Sigmoid colon (tissue), 6 donors: ENCODE measurements at regions not wholly inside any gene's neighbourhood (a gene's known extent, or its start where the extent isn't known, plus 50 kb on each side); places are given as distances from the start of the nearest gene placed in this dataset.

ENCODE experiments used
- DNase-seq: peaks from one replicate; pipeline ENCODE4 v3.0.0-alpha.2; 2019
- H3K27ac ChIP-seq, 4 donors: fragments of 200-600 bp; sonication (generic); one replicate each; pipeline ENCODE4 v1.5.1; 2016 to 2019; ENCODE audit warnings: mild to moderate bottlenecking in 1 of 4
- H3K27me3 ChIP-seq, 3 donors: fragments of 200-600 bp; sonication (generic); one replicate each; pipeline ENCODE4 v1.5.1; 2019; ENCODE audit warnings: mild to moderate bottlenecking in 1 of 3
- H3K36me3 ChIP-seq, 4 donors: fragments of 200-600 bp; sonication (generic); one replicate each; pipeline ENCODE4 v1.5.1; 2016 to 2019
- H3K4me1 ChIP-seq, 4 donors: fragments of 200-600 bp; sonication (generic); one replicate each; pipeline ENCODE4 v1.5.1; 2017 to 2019
- H3K4me3 ChIP-seq, 4 donors: fragments of 200-600 bp; sonication (generic); one replicate each; pipeline ENCODE4 v1.5.1; 2017 to 2019; ENCODE audit warnings: mild to moderate bottlenecking in 2 of 4, moderate library complexity in 1 of 4
- H3K9me3 ChIP-seq, 4 donors: fragments of 200-600 bp in 3 of 4; sonication (generic) in 3 of 4; one replicate each; pipeline versions ENCODE4 v1.5.1 to v1.6.1; 2013 to 2019
- EP300 ChIP-seq, 4 donors: sonication (generic); formaldehyde crosslinking; IDR thresholded peaks; one replicate each; pipeline ENCODE4 v1.6.1; 2017; ENCODE audit warnings: antibody characterized with exemption in 4 of 4
- POLR2A ChIP-seq, 2 donors: fragments of 450-650 bp; IDR thresholded peaks; one replicate each; pipeline ENCODE4 v1.6.1; 2016; ENCODE audit warnings: antibody characterized with exemption in 2 of 2, mild to moderate bottlenecking in 2 of 2, moderate library complexity in 2 of 2
- POLR2AphosphoS5 ChIP-seq, 4 donors: sonication (generic); formaldehyde crosslinking; IDR thresholded peaks; one replicate each; pipeline ENCODE4 v1.6.1; 2017; ENCODE audit warnings: antibody characterized with exemption in 4 of 4
- WGBS, 2 donors: extraction: QIAGEN DNeasy Blood & Tissue Kit; methylation state at CpG; one replicate each; pipeline ENCODE4 v1.1.7; 2013; 5-methylcytosine and 5-hydroxymethylcytosine counted together
- intact Hi-C: fragments of 100-400 bp; cut with DNase I; formaldehyde crosslinking; loops from one replicate; pipeline ENCODE4 v1.15.1; 2023
- TF ChIP-seq, protein P1 (sequence below), 4 experiments: fragments of 450-650 bp in 3 of 4; fragments of 200-600 bp in 1 of 4; IDR thresholded peaks; one replicate each; pipeline ENCODE4 v1.5.1; 2016 to 2019; ENCODE audit warnings: antibody characterized with exemption in 4 of 4, mild to moderate bottlenecking in 3 of 4, moderate library complexity in 2 of 4
- donor health status: healthy with polysubstance abuse.
- donor health status: healthy.

DNA sequence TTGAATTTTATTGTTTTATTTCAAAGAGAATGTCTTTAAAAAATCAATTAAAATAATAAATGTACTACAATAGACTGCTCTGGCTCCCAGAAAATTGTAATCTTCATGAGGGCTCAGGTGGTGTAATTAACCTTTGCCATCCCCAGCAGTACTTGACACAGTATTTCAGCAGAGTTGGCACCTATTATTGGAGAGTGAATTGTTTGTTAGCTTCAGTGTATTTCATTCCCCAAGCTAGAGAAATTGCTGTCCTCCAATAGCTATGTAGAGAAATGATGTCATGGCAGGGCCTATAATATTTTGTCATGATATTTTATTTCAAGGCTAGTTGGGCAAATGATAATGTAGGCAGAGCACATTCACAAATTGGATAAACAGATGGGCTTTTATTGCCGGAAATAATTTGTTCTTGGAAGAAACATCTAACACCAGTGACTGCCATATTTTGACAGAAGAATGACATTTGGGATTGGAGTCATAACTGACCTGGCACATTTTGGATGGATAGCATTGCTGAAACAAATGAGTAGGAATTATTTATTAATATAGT, 712.0 kb upstream of the NXPH2 start:
- intact Hi-C loops: no loop called here
- no peaks in the 10 kb centered on the region for H3K27me3 ChIP-seq
- H3K27ac ChIP-seq: no peak overlapping the region
- H3K36me3 ChIP-seq: no peaks in the 10 kb centered on the region
- no peaks in the 10 kb centered on the region for H3K9me3 ChIP-seq
- no peak for DNase-seq
- no peaks in the 10 kb centered on the region for H3K4me1 ChIP-seq
- TF ChIP-seq, protein P1, sequence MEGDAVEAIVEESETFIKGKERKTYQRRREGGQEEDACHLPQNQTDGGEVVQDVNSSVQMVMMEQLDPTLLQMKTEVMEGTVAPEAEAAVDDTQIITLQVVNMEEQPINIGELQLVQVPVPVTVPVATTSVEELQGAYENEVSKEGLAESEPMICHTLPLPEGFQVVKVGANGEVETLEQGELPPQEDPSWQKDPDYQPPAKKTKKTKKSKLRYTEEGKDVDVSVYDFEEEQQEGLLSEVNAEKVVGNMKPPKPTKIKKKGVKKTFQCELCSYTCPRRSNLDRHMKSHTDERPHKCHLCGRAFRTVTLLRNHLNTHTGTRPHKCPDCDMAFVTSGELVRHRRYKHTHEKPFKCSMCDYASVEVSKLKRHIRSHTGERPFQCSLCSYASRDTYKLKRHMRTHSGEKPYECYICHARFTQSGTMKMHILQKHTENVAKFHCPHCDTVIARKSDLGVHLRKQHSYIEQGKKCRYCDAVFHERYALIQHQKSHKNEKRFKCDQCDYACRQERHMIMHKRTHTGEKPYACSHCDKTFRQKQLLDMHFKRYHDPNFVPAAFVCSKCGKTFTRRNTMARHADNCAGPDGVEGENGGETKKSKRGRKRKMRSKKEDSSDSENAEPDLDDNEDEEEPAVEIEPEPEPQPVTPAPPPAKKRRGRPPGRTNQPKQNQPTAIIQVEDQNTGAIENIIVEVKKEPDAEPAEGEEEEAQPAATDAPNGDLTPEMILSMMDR (IDR thresholded peaks at IDR 0.05): no peak
- TF ChIP-seq POLR2A (IDR thresholded peaks at IDR 0.05) (no peak), POLR2AphosphoS5 (IDR thresholded peaks at IDR 0.05) (no peak), EP300 (IDR thresholded peaks at IDR 0.05) (no peak)
- no peak overlapping the region for H3K4me3 ChIP-seq
- 89 to 94% methylated on average over 1 of the region's 1 CpG for WGBS, 2 donors

DNA sequence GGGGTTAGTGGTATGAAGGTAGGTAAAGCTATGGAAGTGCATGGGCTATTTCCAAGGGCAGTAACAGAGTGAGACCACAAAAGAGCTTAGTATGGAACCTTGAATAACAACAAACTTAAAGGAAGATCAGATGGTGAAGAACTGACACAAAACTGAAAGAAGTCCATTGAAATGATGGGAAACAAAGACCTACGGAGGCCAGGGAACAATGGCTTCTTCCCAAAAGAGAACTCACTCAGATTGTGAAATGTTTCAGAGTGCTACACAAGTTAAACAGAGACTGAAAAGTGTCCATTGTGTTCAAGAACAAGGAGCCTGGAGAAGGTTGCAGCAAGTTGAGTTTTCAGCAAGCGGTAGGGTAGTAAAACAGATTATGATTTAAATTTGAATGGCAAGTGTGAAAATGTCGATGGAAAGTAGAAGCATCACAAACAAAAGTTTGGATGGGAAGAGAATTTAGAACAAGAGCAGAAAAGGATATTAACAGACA, 700.0 kb upstream of the NXPH2 start:
- H3K27me3 ChIP-seq: no peaks in the 10 kb centered on the region
- no peaks in the 10 kb centered on the region for H3K36me3 ChIP-seq
- no peak for DNase-seq
- 85 to 88% methylated on average over 3 of the region's 3 CpGs for WGBS, 2 donors
- H3K9me3 ChIP-seq: no peaks in the 10 kb centered on the region
- no peak for TF ChIP-seq EP300 (IDR thresholded peaks at IDR 0.05)
- TF ChIP-seq POLR2AphosphoS5 (IDR thresholded peaks at IDR 0.05): no peak
- TF ChIP-seq, protein P1 (IDR thresholded peaks at IDR 0.05): no peak
- no peak for TF ChIP-seq POLR2A (IDR thresholded peaks at IDR 0.05)
- no peak overlapping the region for H3K27ac ChIP-seq
- H3K4me1 ChIP-seq: no peaks in the 10 kb centered on the region
- H3K4me3 ChIP-seq: no peak overlapping the region
- intact Hi-C loops: no loop called here

DNA sequence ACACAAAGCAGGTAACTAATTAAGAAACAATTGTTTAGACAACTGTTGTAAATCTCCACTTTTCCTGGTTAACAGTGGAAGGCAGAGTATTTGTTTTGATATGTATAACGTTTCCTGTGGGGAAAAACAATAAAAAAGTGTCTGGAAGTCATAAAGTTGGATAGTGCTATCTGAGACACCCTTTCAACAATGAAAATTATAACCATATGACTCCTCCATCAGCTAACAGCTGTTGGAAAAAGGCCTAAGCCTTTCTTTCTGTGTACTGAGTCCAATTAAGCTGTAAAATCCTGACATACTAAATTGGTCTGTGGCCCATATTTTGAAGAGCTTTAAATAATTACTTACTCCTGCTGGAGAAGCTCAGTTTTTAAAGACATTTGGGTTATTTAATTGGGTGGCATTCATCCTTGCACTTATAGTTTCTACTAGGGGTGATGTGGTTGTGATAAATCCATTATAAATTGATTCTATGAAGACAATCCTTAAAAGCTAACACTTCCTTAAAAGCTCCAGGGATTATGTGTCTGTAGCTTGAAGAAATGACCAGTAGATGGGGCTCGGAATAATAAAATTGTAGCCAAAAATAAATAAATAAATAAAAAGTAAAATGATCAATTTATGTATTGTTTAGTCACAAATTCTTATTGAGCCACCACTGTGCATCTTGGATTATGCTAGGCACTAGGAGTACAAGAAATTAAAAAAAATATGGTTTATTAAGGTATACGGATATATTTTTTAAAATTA, 698.1 kb upstream of the NXPH2 start:
- intact Hi-C loops: no loop called here
- TF ChIP-seq, protein P1 (IDR thresholded peaks at IDR 0.05): no peak
- TF ChIP-seq EP300 (IDR thresholded peaks at IDR 0.05) (no peak), POLR2AphosphoS5 (IDR thresholded peaks at IDR 0.05) (no peak), POLR2A (IDR thresholded peaks at IDR 0.05) (no peak)
- WGBS, 2 donors: 17 to 47% methylated on average over 3 of the region's 3 CpGs

DNA sequence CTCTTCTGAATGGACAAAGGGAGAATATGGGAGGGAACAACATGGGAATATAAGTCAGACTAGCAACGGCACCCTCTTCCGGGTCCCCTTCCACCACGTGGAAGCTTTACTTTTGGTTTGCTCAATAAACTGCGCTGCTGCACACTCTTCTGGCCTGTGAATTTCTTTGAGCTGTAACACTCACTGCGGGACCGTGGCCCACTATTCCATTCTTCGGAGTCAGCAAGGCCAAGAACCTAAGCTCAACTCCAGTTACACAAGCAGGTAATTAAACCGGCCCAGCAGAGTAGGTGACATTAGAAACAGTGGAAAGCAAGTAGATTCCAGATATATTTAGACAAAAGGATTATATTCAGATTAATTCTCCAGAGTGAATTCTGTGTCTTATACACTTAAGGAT, 697.4 kb upstream of the NXPH2 start:
- Histone ChIP-seq H3K4me1 (no peaks in the 10 kb centered on the region), H3K4me3 (no peak overlapping the region), H3K27me3 (no peaks in the 10 kb centered on the region), H3K36me3 (no peaks in the 10 kb centered on the region), H3K9me3 (no peaks in the 10 kb centered on the region), H3K27ac (no peak overlapping the region)
- DNase-seq: no peak
- TF ChIP-seq, protein P1 (IDR thresholded peaks at IDR 0.05): no peak
- TF ChIP-seq EP300 (IDR thresholded peaks at IDR 0.05) (no peak), POLR2A (IDR thresholded peaks at IDR 0.05) (no peak), POLR2AphosphoS5 (IDR thresholded peaks at IDR 0.05) (no peak)
- intact Hi-C loops: no loop called here
- 67 to 82% methylated on average over 8 of the region's 8 CpGs for WGBS, 2 donors

More for the DNA sequence above, 698.1 kb upstream of the NXPH2 start:
- Histone ChIP-seq H3K36me3 (no peaks in the 10 kb centered on the region), H3K4me3 (no peak overlapping the region), H3K4me1 (no peaks in the 10 kb centered on the region), H3K27ac (no peak overlapping the region), H3K27me3 (no peaks in the 10 kb centered on the region), H3K9me3 (no peaks in the 10 kb centered on the region)
- DNase-seq: no peak
